ENCODE measurements at regions not wholly inside any gene's neighbourhood (a gene's known extent, or its start where the extent isn't known, plus 50 kb on each side); places are given as distances from the start of the nearest gene placed in this dataset.

DNA sequence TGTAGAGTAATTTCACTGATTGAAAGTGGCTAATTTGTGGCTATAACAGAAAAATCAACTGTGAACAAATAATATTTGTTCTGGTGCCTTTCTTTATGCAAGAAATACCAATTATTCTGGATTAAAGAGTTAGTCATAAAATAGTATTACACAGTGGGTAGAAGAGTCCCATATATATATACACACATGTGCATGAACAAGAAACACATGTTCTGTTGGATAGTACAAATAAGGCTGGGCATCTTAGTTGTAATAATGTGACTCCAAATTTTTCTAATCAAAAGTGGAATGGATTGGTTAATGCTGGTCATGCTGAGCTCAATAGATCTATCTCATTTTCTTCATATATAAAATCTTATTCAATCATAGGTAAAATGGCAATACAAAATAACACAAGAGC is 179.4 kb downstream of the OGFRL1 start:
- Histone ChIP-seq H3K4me2 (ENCODE audit: low read length) (no peak overlapping the region), H3F3A (ENCODE audit: control insufficient read depth, insufficient read depth) (no peaks in the 10 kb centered on the region), H3K79me2 (ENCODE audit: control insufficient read depth, low read length) (no peaks in the 10 kb centered on the region), H3K27me3 (ENCODE audit: control insufficient read depth, low read length) (no peaks in the 10 kb centered on the region), H3K4me3 (ENCODE audit: low read length) (no peak overlapping the region), H3K36me3 (ENCODE audit: control insufficient read depth, low read length) (no peaks in the 10 kb centered on the region), H3K27ac (ENCODE audit: low read depth, low read length) (no peak overlapping the region), H3K9me3 (ENCODE audit: control insufficient read depth, insufficient read depth, low read length) (no peaks in the 10 kb centered on the region; the same call in 1 of the 2 replicates), H3K9me2 (replicated peaks; ENCODE audit: control insufficient read depth, low read length) (no peaks in the 10 kb centered on the region), H3K4me1 (ENCODE audit: control insufficient read depth, low read length) (no peaks in the 10 kb centered on the region), H4K20me1 (ENCODE audit: control insufficient read depth, insufficient read depth, low read depth, low read length) (no peaks in the 10 kb centered on the region)
- no peak for TF ChIP-seq EZH2phosphoT487 (IDR thresholded peaks at IDR 0.05; ENCODE audit: borderline replicate concordance, low read length)
- TF ChIP-seq, protein P1, sequence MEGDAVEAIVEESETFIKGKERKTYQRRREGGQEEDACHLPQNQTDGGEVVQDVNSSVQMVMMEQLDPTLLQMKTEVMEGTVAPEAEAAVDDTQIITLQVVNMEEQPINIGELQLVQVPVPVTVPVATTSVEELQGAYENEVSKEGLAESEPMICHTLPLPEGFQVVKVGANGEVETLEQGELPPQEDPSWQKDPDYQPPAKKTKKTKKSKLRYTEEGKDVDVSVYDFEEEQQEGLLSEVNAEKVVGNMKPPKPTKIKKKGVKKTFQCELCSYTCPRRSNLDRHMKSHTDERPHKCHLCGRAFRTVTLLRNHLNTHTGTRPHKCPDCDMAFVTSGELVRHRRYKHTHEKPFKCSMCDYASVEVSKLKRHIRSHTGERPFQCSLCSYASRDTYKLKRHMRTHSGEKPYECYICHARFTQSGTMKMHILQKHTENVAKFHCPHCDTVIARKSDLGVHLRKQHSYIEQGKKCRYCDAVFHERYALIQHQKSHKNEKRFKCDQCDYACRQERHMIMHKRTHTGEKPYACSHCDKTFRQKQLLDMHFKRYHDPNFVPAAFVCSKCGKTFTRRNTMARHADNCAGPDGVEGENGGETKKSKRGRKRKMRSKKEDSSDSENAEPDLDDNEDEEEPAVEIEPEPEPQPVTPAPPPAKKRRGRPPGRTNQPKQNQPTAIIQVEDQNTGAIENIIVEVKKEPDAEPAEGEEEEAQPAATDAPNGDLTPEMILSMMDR (IDR thresholded peaks at IDR 0.05; ENCODE audit: low read depth, low read length, poor library complexity, severe bottlenecking) = no peak

DNA sequence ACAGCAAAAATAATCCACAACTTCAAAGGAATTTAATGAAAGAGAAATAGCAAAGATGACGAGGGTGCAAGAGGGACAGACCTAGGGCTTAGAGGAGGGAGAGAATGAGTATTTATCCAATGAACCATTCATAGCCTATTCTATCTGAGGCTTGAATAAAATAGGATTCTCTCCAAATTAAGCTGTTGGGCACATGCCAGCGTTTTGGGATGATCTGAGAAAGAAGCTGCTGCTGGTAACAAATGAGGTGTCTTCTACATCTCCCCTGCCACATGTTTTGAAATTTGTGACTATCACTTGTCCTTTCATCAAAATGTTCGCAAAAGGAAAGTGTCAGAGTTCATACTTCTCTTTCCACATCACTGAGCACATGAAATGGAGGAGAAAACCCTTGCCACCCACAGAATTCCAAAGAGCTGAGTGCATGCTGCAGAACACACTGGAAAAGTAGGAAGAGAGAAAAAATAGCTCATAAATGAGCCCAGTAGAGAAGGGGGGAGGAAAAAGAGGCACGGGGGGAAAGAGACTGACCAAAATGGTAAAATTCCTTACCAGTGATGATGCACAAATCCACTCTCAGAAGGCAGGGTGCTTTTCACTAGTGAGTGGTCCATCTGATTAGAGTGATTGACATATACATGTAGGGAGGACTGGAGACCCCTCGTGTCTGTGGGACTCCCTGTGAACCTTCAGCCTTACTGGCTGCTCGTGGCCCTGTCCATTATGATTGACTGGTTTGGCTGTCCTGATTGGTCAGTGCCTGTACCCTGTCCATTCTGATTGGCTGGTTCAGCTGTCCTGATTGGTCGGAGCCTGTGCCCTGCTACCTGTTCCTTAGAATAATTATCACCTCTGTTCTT is 180.5 kb downstream of the OGFRL1 start:
- Histone ChIP-seq H3K9me2 (replicated peaks; ENCODE audit: control insufficient read depth, low read length) (no peaks in the 10 kb centered on the region), H3K9me3 (ENCODE audit: control insufficient read depth, insufficient read depth, low read length) (no peaks in the 10 kb centered on the region; the same call in 1 of the 2 replicates), H3K36me3 (ENCODE audit: control insufficient read depth, low read length) (no peaks in the 10 kb centered on the region), H3K4me2 (ENCODE audit: low read length) (no peak overlapping the region), H4K20me1 (ENCODE audit: control insufficient read depth, insufficient read depth, low read depth, low read length) (no peaks in the 10 kb centered on the region), H3K27ac (ENCODE audit: low read depth, low read length) (no peak overlapping the region), H3K27me3 (ENCODE audit: control insufficient read depth, low read length) (no peaks in the 10 kb centered on the region), H3K4me1 (ENCODE audit: control insufficient read depth, low read length) (no peaks in the 10 kb centered on the region), H3F3A (ENCODE audit: control insufficient read depth, insufficient read depth) (no peaks in the 10 kb centered on the region), H3K4me3 (ENCODE audit: low read length) (no peak overlapping the region), H3K79me2 (ENCODE audit: control insufficient read depth, low read length) (no peaks in the 10 kb centered on the region)
- TF ChIP-seq, protein P1 (IDR thresholded peaks at IDR 0.05; ENCODE audit: low read depth, low read length, poor library complexity, severe bottlenecking) = no peak
- TF ChIP-seq EZH2phosphoT487 (IDR thresholded peaks at IDR 0.05; ENCODE audit: borderline replicate concordance, low read length) = no peak

DNA sequence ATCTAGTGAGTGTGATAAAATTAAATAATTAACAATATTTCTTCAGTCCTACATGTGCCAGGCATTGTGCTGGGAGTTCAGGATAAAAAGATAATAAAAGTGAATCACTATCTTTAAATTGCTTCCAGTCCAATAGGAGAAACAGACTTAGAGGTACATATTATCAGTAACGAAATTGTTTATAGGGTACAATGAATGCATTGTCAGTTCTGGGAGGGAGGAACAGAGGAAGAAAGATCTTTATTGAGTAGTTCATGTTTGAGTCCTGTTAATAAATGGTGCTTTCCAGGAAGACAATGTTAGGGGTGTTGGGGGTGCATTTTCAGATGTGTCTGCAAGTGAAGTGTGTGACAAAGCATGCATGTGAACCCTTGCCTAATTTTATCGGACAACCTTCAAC is 183.1 kb downstream of the OGFRL1 start:
- Histone ChIP-seq H3K4me2 (ENCODE audit: low read length) (no peak overlapping the region), H4K20me1 (ENCODE audit: control insufficient read depth, insufficient read depth, low read depth, low read length) (no peaks in the 10 kb centered on the region), H3K79me2 (ENCODE audit: control insufficient read depth, low read length) (no peaks in the 10 kb centered on the region), H3K27me3 (ENCODE audit: control insufficient read depth, low read length) (no peaks in the 10 kb centered on the region), H3K9me3 (ENCODE audit: control insufficient read depth, insufficient read depth, low read length) (no peaks in the 10 kb centered on the region), H3K4me3 (ENCODE audit: low read length) (no peak overlapping the region), H3K27ac (ENCODE audit: low read depth, low read length) (no peak overlapping the region), H3K36me3 (ENCODE audit: control insufficient read depth, low read length) (no peaks in the 10 kb centered on the region), H3K4me1 (ENCODE audit: control insufficient read depth, low read length) (no peaks in the 10 kb centered on the region), H3K9me2 (replicated peaks; ENCODE audit: control insufficient read depth, low read length) (no peaks in the 10 kb centered on the region), H3F3A (ENCODE audit: control insufficient read depth, insufficient read depth) (no peaks in the 10 kb centered on the region)
- no peak for TF ChIP-seq EZH2phosphoT487 (IDR thresholded peaks at IDR 0.05; ENCODE audit: borderline replicate concordance, low read length)
- TF ChIP-seq, protein P1 (IDR thresholded peaks at IDR 0.05; ENCODE audit: low read depth, low read length, poor library complexity, severe bottlenecking) = no peak

Data from DOHH2 (cell line).